Keratinocyte (primary cell): ENCODE measurements at regions not wholly inside any gene's neighbourhood (a gene's known extent, or its start where the extent isn't known, plus 50 kb on each side); places are given as distances from the start of the nearest gene placed in this dataset.

ENCODE experiments used
- EZH2 ChIP-seq: IDR thresholded peaks from one replicate; pipeline ENCODE4 v1.6.1; 2012; ENCODE audit warnings: inconsistent platforms, mild to moderate bottlenecking, low read length, moderate library complexity
- TF ChIP-seq, protein P1 (sequence below), 3 experiments: IDR thresholded peaks in 1 of 3; conservative IDR thresholded peaks in 1 of 3; optimal IDR thresholded peaks in 1 of 3; 2 replicates in 2 of 3; 3 replicates in 1 of 3; pipeline versions ENCODE3 to v1.5.1; 2011; ENCODE audit warnings: low read length in 3 of 3, mild to moderate bottlenecking in 3 of 3, moderate library complexity in 2 of 3, control low read depth in 1 of 3, inconsistent platforms in 1 of 3; ENCODE audit not compliant: insufficient read depth in 2 of 3; ENCODE audit errors: extremely low read depth in 1 of 3

GRCh38 chr7:89584896-89585295, 569.4 kb upstream of the STEAP1 start:
- TF ChIP-seq, protein P1, sequence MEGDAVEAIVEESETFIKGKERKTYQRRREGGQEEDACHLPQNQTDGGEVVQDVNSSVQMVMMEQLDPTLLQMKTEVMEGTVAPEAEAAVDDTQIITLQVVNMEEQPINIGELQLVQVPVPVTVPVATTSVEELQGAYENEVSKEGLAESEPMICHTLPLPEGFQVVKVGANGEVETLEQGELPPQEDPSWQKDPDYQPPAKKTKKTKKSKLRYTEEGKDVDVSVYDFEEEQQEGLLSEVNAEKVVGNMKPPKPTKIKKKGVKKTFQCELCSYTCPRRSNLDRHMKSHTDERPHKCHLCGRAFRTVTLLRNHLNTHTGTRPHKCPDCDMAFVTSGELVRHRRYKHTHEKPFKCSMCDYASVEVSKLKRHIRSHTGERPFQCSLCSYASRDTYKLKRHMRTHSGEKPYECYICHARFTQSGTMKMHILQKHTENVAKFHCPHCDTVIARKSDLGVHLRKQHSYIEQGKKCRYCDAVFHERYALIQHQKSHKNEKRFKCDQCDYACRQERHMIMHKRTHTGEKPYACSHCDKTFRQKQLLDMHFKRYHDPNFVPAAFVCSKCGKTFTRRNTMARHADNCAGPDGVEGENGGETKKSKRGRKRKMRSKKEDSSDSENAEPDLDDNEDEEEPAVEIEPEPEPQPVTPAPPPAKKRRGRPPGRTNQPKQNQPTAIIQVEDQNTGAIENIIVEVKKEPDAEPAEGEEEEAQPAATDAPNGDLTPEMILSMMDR (optimal IDR thresholded peaks at IDR 0.05 in 1 of 3, IDR thresholded peaks at IDR 0.05 in 1 of 3, conservative IDR thresholded peaks at IDR 0.05 in 1 of 3; ENCODE audit: extremely low read depth in 1 of 3, insufficient read depth in 2 of 3, low read length in 3 of 3) = no peak
- no peak for TF ChIP-seq EZH2
